Endothelial cell of umbilical vein (primary cell): ENCODE measurements at regions not wholly inside any gene's neighbourhood (a gene's known extent, or its start where the extent isn't known, plus 50 kb on each side); places are given as distances from the start of the nearest gene placed in this dataset.

Experiments used
- BruUV-seq: library from RNA; stranded (reverse); fragments of 400-500 nt; replicated peaks from 2 replicates; lab custom pipeline; 2021; lab: Mats Ljungman, UMichigan
- CTCF ChIA-PET: fragments of 300-600, 350-600 bp; sonication (Branson Sonifier 250); formaldehyde crosslinking; loops from one replicate; lab custom pipeline; 2021; ENCODE audit warnings: antibody characterized with exemption, inconsistent platforms; lab: Charles Lee
- POLR2A ChIA-PET: fragments of 300-600, 350-600 bp; sonication (Branson Sonifier 250); formaldehyde crosslinking; loops from one replicate; lab custom pipeline; 2021; ENCODE audit warnings: antibody characterized with exemption, inconsistent platforms; lab: Charles Lee
- DNase-seq: peaks from one replicate; pipeline ENCODE4 v3.0.0-alpha.2; 2011; ENCODE audit warnings: low read depth, low spot score
- FAIRE-seq: peaks from 2 replicates; lab custom pipeline; 2011; peaks lifted over from hg19 to GRCh38; lab: Jason Lieb, UNC
- H2AFZ ChIP-seq: 2 replicates; pipeline ENCODE4 v1.6.0; 2012; ENCODE audit warnings: low read depth, low read length, control low read depth, inconsistent platforms
- H3K27ac ChIP-seq: 2 replicates; pipeline ENCODE4 v1.5.1; 2011; ENCODE audit warnings: low read depth, mild to moderate bottlenecking, control low read depth, low read length, moderate library complexity; ENCODE audit not compliant: insufficient read depth
- H3K27me3 ChIP-seq, 2 experiments: 2 replicates each; pipeline versions ENCODE4 v1.6.0 to v1.6.1; 2011; ENCODE audit warnings: low read length in 2 of 2, mixed read lengths in 1 of 2; ENCODE audit not compliant: control insufficient read depth in 2 of 2, insufficient read depth in 2 of 2
- H3K36me3 ChIP-seq, 2 experiments: 2 replicates in 1 of 2; 3 replicates in 1 of 2; pipeline ENCODE4 v1.5.1; 2011; ENCODE audit warnings: low read length in 2 of 2, mild to moderate bottlenecking in 1 of 2, moderate library complexity in 1 of 2; ENCODE audit not compliant: control insufficient read depth in 2 of 2, insufficient read depth in 2 of 2; ENCODE audit errors: extremely low read depth in 1 of 2
- H3K4me1 ChIP-seq: 3 replicates; pipeline ENCODE4 v1.5.1; 2011; ENCODE audit warnings: mild to moderate bottlenecking, low read length; ENCODE audit not compliant: control insufficient read depth, insufficient read depth; ENCODE audit errors: extremely low read depth
- H3K4me2 ChIP-seq: 2 replicates; pipeline ENCODE4 v1.6.1; 2011; ENCODE audit warnings: low read length, control low read depth, mixed read lengths; ENCODE audit not compliant: insufficient read depth
- H3K4me3 ChIP-seq, 3 experiments: fragments of 200-600 bp in 1 of 3; sonication (generic), shearing (Covaris generic) in 1 of 3; replicated peaks in 1 of 3; 2 replicates each; pipeline ENCODE4 v1.5.1; 2011 to 2016; ENCODE audit warnings: control low read depth in 3 of 3, low read length in 3 of 3, mild to moderate bottlenecking in 2 of 3, inconsistent platforms in 1 of 3, low read depth in 1 of 3, moderate library complexity in 1 of 3; ENCODE audit not compliant: insufficient read depth in 1 of 3
- H3K79me2 ChIP-seq: 2 replicates; pipeline ENCODE4 v1.6.0; 2012; ENCODE audit warnings: low read length, inconsistent platforms; ENCODE audit not compliant: control insufficient read depth, insufficient read depth
- H3K9ac ChIP-seq: replicated peaks from 2 replicates; pipeline ENCODE3; 2011; ENCODE audit warnings: low read length, control low read depth; ENCODE audit not compliant: insufficient read depth; ENCODE audit errors: extremely low read depth
- H3K9me1 ChIP-seq: replicated peaks from 3 replicates; pipeline ENCODE4 v1.6.0; 2011; ENCODE audit warnings: mild to moderate bottlenecking, low read length; ENCODE audit not compliant: control insufficient read depth, insufficient read depth; ENCODE audit errors: extremely low read depth
- H3K9me3 ChIP-seq: replicated peaks from 2 replicates; pipeline ENCODE4 v1.5.1; 2012; ENCODE audit warnings: low read length, inconsistent platforms; ENCODE audit not compliant: control insufficient read depth, insufficient read depth
- H4K20me1 ChIP-seq: replicated peaks from 2 replicates; pipeline ENCODE3; 2011; ENCODE audit warnings: mild to moderate bottlenecking, low read length; ENCODE audit not compliant: control insufficient read depth, insufficient read depth; ENCODE audit errors: extremely low read depth
- CTCF ChIP-seq, 2 donors: IDR thresholded peaks; 1 replicate in 1 of 2; 2 replicates in 1 of 2; pipeline ENCODE4 v1.5.1; 2011; ENCODE audit warnings: low read length in 2 of 2, mild to moderate bottlenecking in 2 of 2, moderate library complexity in 2 of 2, control low read depth in 1 of 2, inconsistent platforms in 1 of 2, low read depth in 1 of 2; ENCODE audit not compliant: insufficient read depth in 1 of 2; ENCODE audit errors: extremely low read depth in 1 of 2
- EZH2 ChIP-seq: IDR thresholded peaks from 2 replicates; pipeline ENCODE4 v1.6.1; 2012; ENCODE audit warnings: borderline replicate concordance, low read depth, mild to moderate bottlenecking, moderate library complexity, low read length, inconsistent platforms; ENCODE audit not compliant: severe bottlenecking
- FOS ChIP-seq: IDR thresholded peaks from 2 replicates; pipeline ENCODE4 v1.6.1; 2011; ENCODE audit warnings: mild to moderate bottlenecking, low read length, moderate library complexity, borderline replicate concordance; ENCODE audit not compliant: insufficient read depth
- GATA2 ChIP-seq: IDR thresholded peaks from 2 replicates; pipeline ENCODE4 v1.7.0; 2011; ENCODE audit warnings: low read depth, mild to moderate bottlenecking, moderate library complexity, mixed read lengths, low read length; ENCODE audit not compliant: insufficient read length, insufficient read depth
- JUN ChIP-seq: IDR thresholded peaks from 2 replicates; pipeline ENCODE4 v1.6.1; 2011; ENCODE audit warnings: borderline replicate concordance, low read depth; ENCODE audit not compliant: insufficient read length, insufficient read depth
- MAX ChIP-seq: IDR thresholded peaks from 2 replicates; pipeline ENCODE4 v1.6.1; 2011; ENCODE audit not compliant: insufficient read depth, insufficient read length
- MYC ChIP-seq: IDR thresholded peaks from one replicate; pipeline ENCODE4 v1.6.1; 2011; ENCODE audit warnings: mild to moderate bottlenecking, low read depth, low read length
- POLR2A ChIP-seq: IDR thresholded peaks from 2 replicates; pipeline ENCODE4 v1.6.1; 2012; ENCODE audit warnings: low read depth, mild to moderate bottlenecking, control low read depth, low read length
- POLR2AphosphoS5 ChIP-seq: IDR thresholded peaks from 2 replicates; pipeline ENCODE4 v1.6.1; 2012; ENCODE audit warnings: low read depth, mild to moderate bottlenecking, control low read depth, low read length, moderate library complexity; ENCODE audit not compliant: insufficient read depth
- dilution Hi-C: fragments of 300-500 bp; cut with MboI; formaldehyde crosslinking; loops from one replicate; pipeline ENCODE4 v1.15.0; 2019; ENCODE audit warnings: low sequenced_read_pairs; ENCODE audit not compliant: extremely low pct_ligation_motif_present
- intact Hi-C: fragments of 100-400 bp; cut with micrococcal nuclease; formaldehyde crosslinking; loops from one replicate; pipeline ENCODE4 v1.10.0; 2022

- no peaks in the 10 kb centered on the region for H3K9me1 ChIP-seq
- no peak overlapping the region for H3K27ac ChIP-seq
- no peaks in the 10 kb centered on the region for H3K4me1 ChIP-seq
- H3K36me3 ChIP-seq = no peaks in the 10 kb centered on the region
- BruUV-seq = no TSS peak
- H3K9ac ChIP-seq = no peak overlapping the region
- H2AFZ ChIP-seq = no peak overlapping the region
- DNase-seq (no peak), FAIRE-seq (no peak)
- dilution Hi-C loops (no loop called here), intact Hi-C loops (no loop called here)
- TF ChIP-seq POLR2A = no peak
- no peak for TF ChIP-seq FOS
- TF ChIP-seq CTCF (IDR thresholded peaks at IDR 0.05; ENCODE audit: extremely low read depth in 1 of 2, insufficient read depth in 1 of 2, low read depth in 1 of 2, low read length in 2 of 2) = no peak
- no peak for TF ChIP-seq MYC
- no peak for TF ChIP-seq GATA2
- H3K27me3 ChIP-seq = no peaks in the 10 kb centered on the region
- H4K20me1 ChIP-seq = no peaks in the 10 kb centered on the region
- CTCF ChIA-PET = no interaction called here
- no peaks in the 10 kb centered on the region for H3K79me2 ChIP-seq
- H3K4me3 ChIP-seq = no peak overlapping the region
- POLR2A ChIA-PET = no interaction called here
- H3K9me3 ChIP-seq = no peaks in the 10 kb centered on the region
- no peak overlapping the region for H3K4me2 ChIP-seq
Observed at GRCh38 chr9:93731963-93732362, 155.6 kb downstream of the PHF2 start.

- Histone ChIP-seq H3K9me3 (no peaks in the 10 kb centered on the region), H3K4me1 (no peaks in the 10 kb centered on the region), H4K20me1 (no peaks in the 10 kb centered on the region), H3K4me2 (no peak overlapping the region), H3K79me2 (no peaks in the 10 kb centered on the region), H2AFZ (no peak overlapping the region), H3K36me3 (no peaks in the 10 kb centered on the region), H3K27ac (no peak overlapping the region), H3K9me1 (no peaks in the 10 kb centered on the region), H3K27me3 (no peaks in the 10 kb centered on the region), H3K4me3 (no peak overlapping the region), H3K9ac (no peak overlapping the region)
- TF ChIP-seq GATA2 (no peak), MAX (no peak), JUN (no peak), MYC (no peak), CTCF (IDR thresholded peaks at IDR 0.05; ENCODE audit: extremely low read depth in 1 of 2, insufficient read depth in 1 of 2, low read depth in 1 of 2, low read length in 2 of 2) (no peak), FOS (no peak), POLR2A (no peak), POLR2AphosphoS5 (no peak), EZH2 (no peak)
- FAIRE-seq = no peak
- CTCF ChIA-PET = no interaction called here
- DNase-seq = no peak
- BruUV-seq = no TSS peak
- POLR2A ChIA-PET = no interaction called here
- dilution Hi-C loops (no loop called here), intact Hi-C loops (no loop called here)
Observed at GRCh38 chr9:93730648-93731047, 154.3 kb downstream of the PHF2 start.
